Activated T-cell treated with anti-CD3 and anti-CD28 coated beads, Interleukin-2, amount 50 U/mL, for 72 hours (primary cell): ENCODE measurements at regions not wholly inside any gene's neighbourhood (a gene's known extent, or its start where the extent isn't known, plus 50 kb on each side); places are given as distances from the start of the nearest gene placed in this dataset.
A peak's percentile ranks its signal among the peaks of the same experiment; 100 is the strongest.

Experiments used
- ATAC-seq, 2 donors: fragments of 150-1000 bp; cut with Tn5 transposase; replicated peaks in 1 of 2; 2 replicates each; pipeline ENCODE4 v1.10.0; 2021; ENCODE audit warnings: moderate library complexity in 2 of 2, mild to moderate bottlenecking in 1 of 2
- DNase-seq, 2 donors: peaks; one replicate each; pipeline ENCODE4 v3.0.0; 2021 to 2022; ENCODE audit warnings: mixed read lengths in 1 of 2
- H3K27ac Mint-ChIP-seq: one replicate; pipeline ENCODE4 v1.8.0; 2022; ENCODE audit warnings: mild to moderate bottlenecking, moderate library complexity, mixed read lengths
- H3K27me3 Mint-ChIP-seq: one replicate; pipeline ENCODE4 v1.8.0; 2022; ENCODE audit warnings: low read depth, mixed read lengths
- H3K36me3 Mint-ChIP-seq, 2 donors: one replicate each; pipeline ENCODE4 v1.8.0; 2022; ENCODE audit warnings: mixed read lengths in 2 of 2, mild to moderate bottlenecking in 1 of 2; ENCODE audit not compliant: insufficient read depth in 2 of 2
- H3K4me1 Mint-ChIP-seq: one replicate; pipeline ENCODE4 v1.8.0; 2022; ENCODE audit warnings: low read depth, mixed read lengths
- H3K4me3 Mint-ChIP-seq, 2 donors: one replicate each; pipeline ENCODE4 v1.8.0; 2022; ENCODE audit warnings: mild to moderate bottlenecking in 2 of 2, mixed read lengths in 2 of 2, moderate library complexity in 2 of 2
- H3K9me3 Mint-ChIP-seq, 2 donors: one replicate each; pipeline ENCODE4 v1.8.0; 2022; ENCODE audit warnings: mixed read lengths in 2 of 2

DNA sequence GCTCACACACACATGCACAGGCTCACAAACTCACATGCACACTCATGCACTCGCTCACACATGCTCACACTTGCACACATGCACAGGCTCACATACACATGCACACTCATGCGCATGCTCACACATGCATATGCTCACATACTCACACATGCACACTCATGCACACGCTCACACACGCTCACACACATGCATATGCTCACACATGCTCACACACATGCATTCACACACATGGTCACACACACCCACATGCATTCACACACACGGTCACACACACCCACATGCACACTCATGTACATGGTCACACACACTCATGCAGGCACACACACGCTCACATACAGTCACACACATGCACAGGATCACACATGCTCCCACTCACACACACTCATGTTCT, 132.8 kb upstream of the SMAD3 start:
- Mint-ChIP-seq H3K4me3 (no peak overlapping the region), H3K4me1 (peaks cover 6% of the 10 kb centered on the region), H3K27ac (no peak overlapping the region), H3K9me3 (peaks cover 7 to 9% of the 10 kb centered on the region in 2 donors), H3K27me3 (peaks cover 12% of the 10 kb centered on the region), H3K36me3 (peaks cover 9 to 12% of the 10 kb centered on the region in 2 donors)
- ATAC-seq: no peak
- no peak for DNase-seq

DNA sequence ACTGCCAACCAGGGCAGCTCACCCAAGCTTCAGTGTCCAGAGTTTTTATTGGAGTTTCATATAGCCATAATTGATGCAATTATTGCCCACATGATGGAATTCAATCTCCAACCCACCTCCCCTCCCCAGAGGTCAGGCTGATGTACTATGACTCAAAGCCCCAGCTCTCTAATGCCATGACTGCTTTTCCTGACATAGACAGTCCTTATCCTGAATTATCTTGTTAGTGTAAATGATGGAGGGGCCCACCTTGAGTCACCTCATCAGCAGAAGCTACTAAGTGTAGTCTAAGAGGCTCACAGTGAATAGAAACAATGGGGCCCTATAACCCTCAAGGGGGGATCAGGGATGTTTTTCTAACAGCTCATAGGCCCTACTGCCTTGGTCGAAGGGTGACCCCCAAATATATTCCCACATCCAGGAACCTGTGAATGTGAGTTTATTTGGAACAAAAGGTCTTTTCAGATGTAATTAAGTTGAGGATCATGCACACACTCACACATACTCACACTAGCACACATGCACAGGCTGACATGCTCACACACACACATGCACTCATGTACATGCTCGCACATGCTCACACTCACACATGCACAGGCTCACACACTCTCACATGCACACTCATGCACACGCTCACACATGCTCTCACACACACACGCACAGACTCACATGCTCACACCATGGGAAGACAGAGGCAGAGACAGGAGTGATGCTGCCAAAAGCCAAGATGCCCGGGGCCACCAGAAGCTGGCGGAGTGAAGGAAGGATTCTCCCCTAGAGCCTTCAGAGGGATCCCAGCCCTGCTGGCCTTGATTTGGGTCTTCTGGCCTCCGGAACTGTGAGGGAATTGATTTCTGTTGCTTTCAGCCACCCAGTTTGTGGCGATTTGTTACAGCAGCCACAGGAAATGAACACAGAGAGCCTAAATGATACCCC, 131.2 kb upstream of the SMAD3 start:
- Mint-ChIP-seq H3K36me3 (peaks cover 11 to 12% of the 10 kb centered on the region in 2 donors), H3K27ac (no peak overlapping the region), H3K9me3 (peaks cover 7 to 9% of the 10 kb centered on the region in 2 donors), H3K4me3 (no peak overlapping the region), H3K27me3 (peaks cover 12% of the 10 kb centered on the region), H3K4me1 (peaks cover 10% of the 10 kb centered on the region)
- no peak for ATAC-seq
- no peak for DNase-seq

DNA sequence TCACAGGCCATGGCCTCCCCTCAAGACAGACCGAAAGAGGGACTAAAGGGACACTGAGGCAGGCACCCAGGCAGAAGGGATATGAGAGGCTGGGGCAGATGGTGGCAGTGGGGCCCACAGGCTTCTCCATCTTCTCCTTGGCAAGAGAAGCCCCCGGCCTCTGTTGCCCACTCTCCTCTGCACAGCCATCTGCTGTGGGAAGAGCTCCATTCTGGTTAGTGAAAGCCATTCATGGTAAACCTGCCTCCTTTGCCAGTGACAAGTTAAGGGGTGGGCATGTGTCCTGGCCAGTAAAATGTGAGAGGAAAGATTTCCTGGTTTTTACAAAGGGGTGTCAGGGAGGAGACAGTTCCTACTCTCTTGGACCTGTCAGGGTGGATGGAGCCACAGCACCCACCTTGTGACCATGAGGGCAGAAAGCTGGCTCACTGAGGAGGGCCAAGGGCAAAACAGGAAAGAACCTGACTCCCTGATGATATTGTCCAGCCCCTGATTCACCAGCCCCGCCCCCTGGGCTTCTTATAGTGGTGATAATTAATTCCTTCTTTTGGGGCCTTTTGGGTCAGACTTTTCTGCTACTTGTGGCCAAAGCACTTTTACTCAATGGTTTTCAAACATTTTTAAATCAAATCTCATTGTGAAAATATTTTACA, 130.4 kb upstream of the SMAD3 start:
- H3K27ac Mint-ChIP-seq: no peak overlapping the region

GRCh38 chr15:66935688-66936087, 129.7 kb upstream of the SMAD3 start:
- H3K36me3 Mint-ChIP-seq: peaks cover 11 to 12% of the 10 kb centered on the region in 2 donors
- ATAC-seq: no peak
- no peak overlapping the region for H3K4me3 Mint-ChIP-seq
- peaks cover 7 to 9% of the 10 kb centered on the region in 2 donors for H3K9me3 Mint-ChIP-seq
- DNase-seq: no peak
- peaks cover 23% of the 10 kb centered on the region for H3K4me1 Mint-ChIP-seq
- H3K27me3 Mint-ChIP-seq: peaks cover 18% of the 10 kb centered on the region
- no peak overlapping the region for H3K27ac Mint-ChIP-seq

More for the DNA sequence above, 130.4 kb upstream of the SMAD3 start:
- Mint-ChIP-seq H3K27me3 (peaks cover 12% of the 10 kb centered on the region), H3K4me3 (no peak overlapping the region), H3K4me1 (peaks cover 16% of the 10 kb centered on the region), H3K9me3 (peaks cover 7 to 9% of the 10 kb centered on the region in 2 donors), H3K36me3 (peaks cover 11 to 12% of the 10 kb centered on the region in 2 donors)
- DNase-seq (no peak), ATAC-seq (no peak)

DNA sequence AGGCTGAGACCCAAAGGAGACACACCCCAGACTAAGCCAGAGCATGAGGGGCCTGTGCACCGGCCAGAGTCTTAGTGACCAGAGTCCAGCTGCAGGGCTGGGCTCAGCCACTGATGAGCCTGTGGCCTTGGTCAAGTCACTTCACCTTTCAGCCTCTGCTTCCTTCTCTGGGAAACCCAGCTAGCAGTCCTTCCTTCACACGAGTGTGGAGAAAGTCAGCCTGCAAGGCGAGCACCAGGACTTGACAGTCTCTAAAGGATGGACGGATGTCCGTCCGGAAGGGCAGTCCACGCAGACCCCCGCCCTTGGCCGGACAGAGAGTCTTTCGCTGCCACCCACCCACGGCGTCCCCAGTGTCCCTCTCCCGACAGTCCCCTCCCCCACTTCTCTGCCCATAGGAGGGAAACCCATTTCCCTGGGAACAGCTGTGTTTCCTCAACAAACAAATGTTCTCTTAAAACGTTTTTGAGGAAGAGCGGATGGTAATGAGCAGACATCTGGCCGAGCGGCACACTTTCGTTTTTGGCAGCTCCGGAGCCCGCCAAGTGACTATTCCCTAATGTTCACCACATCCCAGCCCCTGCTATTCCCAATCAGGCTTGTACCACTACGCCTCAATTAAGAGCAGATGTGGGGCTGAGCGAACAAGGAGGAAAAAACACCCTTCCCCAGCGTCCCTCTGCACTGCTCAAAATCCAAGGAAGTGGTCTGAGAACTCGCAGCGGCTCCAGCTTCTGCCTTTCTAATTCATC, 129.1 kb upstream of the SMAD3 start:
- Mint-ChIP-seq H3K27ac (no peak overlapping the region), H3K4me3 (no peak overlapping the region)
- no peak for ATAC-seq

DNA sequence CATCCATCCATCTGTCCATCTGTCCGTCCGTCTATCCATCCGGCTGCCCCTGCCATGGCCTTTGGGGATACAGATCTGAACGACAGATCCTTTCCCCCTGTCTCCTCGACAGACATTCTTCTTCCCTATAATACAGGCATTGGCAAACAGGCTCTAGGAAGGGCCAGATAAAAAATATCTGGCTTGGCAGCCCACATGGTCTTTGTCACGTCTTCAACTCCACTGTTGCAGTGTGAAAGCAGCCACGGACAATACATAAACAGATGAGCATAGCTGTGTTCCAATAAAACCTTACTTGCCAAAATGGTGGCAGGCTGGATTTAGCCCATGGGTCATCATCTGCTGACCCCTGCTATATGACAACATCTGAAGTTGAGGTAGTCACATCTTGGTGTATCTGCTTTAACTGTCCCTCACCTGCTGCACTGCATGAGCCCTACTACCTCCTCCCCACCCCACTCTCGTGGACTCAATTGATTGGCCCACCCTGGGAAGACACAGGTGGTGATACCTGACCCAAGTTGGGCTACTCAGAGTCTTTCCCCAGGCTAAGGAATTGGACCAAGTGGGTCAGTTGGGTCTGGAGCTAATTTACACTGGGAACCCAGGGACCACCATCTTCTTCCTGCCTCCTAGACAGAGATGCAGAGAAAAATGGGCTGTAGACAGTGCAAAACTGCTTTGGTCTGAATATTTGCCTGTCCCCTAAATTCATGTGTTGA, 128.4 kb upstream of the SMAD3 start:
- Mint-ChIP-seq H3K4me3 (no peak overlapping the region), H3K27me3 (peaks cover 25% of the 10 kb centered on the region), H3K4me1 (peaks cover 32% of the 10 kb centered on the region), H3K27ac (no peak overlapping the region), H3K36me3 (peaks cover 11 to 12% of the 10 kb centered on the region in 2 donors), H3K9me3 (peaks cover 7 to 9% of the 10 kb centered on the region in 2 donors)
- no peak for DNase-seq
- no peak for ATAC-seq

More for the DNA sequence above, 129.1 kb upstream of the SMAD3 start:
- peaks cover 29% of the 10 kb centered on the region for H3K4me1 Mint-ChIP-seq
- H3K9me3 Mint-ChIP-seq: peaks cover 7 to 9% of the 10 kb centered on the region in 2 donors
- H3K36me3 Mint-ChIP-seq: peaks cover 11 to 12% of the 10 kb centered on the region in 2 donors
- H3K27me3 Mint-ChIP-seq: peaks cover 24% of the 10 kb centered on the region
- DNase-seq: no peak

- ATAC-seq: no peak
- H3K27me3 Mint-ChIP-seq: peaks cover 23% of the 10 kb centered on the region
Observed at GRCh38 chr15:66937588-66937987, 127.8 kb upstream of the SMAD3 start.

DNA sequence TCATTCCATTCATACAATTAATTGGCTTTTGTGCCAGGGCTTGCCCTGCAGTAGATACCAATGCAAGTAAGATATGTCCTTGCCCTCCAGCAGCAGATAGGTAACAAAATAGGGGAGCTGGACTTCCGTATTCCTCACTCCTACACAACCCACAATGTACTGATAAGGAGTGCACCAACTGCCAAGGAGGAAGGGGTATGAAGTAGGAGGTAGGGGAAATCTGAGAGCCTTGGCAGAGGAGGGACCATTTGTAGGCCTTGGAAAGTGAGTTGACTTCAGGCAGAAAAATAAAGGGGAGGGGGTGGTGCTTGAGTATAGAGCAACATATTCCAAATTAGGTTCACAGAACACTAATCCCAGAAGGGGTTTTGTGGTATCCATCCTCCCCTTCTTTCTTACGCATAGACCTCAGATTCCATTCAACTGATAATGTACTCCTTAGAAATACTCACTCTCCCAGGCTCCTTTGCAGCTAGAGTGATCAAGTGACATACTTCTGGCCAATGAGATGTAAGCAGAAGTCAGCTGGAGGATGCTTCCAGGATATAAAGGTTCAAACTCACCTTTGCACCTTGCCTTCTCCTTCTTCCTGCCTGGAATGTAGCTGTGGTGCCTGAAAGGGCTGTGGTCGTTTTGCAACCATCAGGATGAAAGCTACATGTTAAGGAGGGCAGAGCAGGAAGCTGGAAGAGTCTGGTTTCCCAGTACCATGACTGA, 127.1 kb upstream of the SMAD3 start:
- Mint-ChIP-seq H3K4me3 (no peak overlapping the region), H3K9me3 (peaks cover 3% of the 10 kb centered on the region in 2 donors), H3K36me3 (peaks cover 5 to 9% of the 10 kb centered on the region in 2 donors), H3K4me1 (peaks cover 32% of the 10 kb centered on the region), H3K27me3 (peaks cover 20% of the 10 kb centered on the region), H3K27ac (no peak overlapping the region)
- ATAC-seq: no peak
- DNase-seq: no peak

More at GRCh38 chr15:66937588-66937987, 127.8 kb upstream of the SMAD3 start:
- no peak overlapping the region for H3K27ac Mint-ChIP-seq
- peaks cover 8 to 12% of the 10 kb centered on the region in 2 donors for H3K36me3 Mint-ChIP-seq
- H3K4me1 Mint-ChIP-seq: peaks cover 32% of the 10 kb centered on the region
- H3K4me3 Mint-ChIP-seq: no peak overlapping the region
- H3K9me3 Mint-ChIP-seq: peaks cover 7% of the 10 kb centered on the region in 2 donors
- DNase-seq: no peak

GRCh38 chr15:66939016-66939415, 126.4 kb upstream of the SMAD3 start:
- DNase-seq: no peak
- no peak for ATAC-seq
- H3K27me3 Mint-ChIP-seq: peaks cover 20% of the 10 kb centered on the region
- peaks cover 32% of the 10 kb centered on the region for H3K4me1 Mint-ChIP-seq
- no peak overlapping the region for H3K4me3 Mint-ChIP-seq
- H3K36me3 Mint-ChIP-seq: peaks cover 5 to 9% of the 10 kb centered on the region in 2 donors
- peaks cover 3% of the 10 kb centered on the region in 2 donors for H3K9me3 Mint-ChIP-seq
- H3K27ac Mint-ChIP-seq: no peak overlapping the region

DNA sequence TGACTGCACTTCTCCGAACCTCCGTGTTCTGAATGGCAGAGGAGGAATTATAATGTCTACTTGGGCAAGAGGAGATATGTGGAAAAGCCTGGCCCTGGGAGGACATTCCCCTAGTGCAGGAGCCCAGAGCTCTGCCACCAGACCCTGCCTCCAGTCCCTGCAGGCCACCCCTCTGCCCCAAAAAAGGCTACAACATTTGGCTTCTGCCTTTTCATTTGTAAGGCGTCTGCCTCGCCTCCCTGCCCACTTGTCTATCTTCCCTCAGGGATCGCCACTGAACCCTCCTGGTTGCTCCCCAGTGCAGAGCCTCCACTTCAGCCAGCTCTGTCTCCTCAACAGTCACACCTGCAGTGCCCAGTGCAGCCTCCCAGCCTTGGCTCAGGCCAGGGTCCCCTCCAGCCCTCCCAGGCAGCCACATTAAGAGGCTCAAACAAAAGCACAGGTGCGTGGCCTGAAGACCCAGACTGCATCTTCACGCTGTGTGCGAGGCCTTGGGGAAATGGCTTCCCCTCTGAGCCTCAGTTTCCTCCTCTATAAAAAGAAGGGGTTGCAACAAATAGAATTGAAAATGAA, 125.9 kb upstream of the SMAD3 start:
- Mint-ChIP-seq H3K27me3 (peaks cover 20% of the 10 kb centered on the region), H3K36me3 (peaks cover 2 to 6% of the 10 kb centered on the region in 2 donors), H3K9me3 (no peaks in the 10 kb centered on the region), H3K4me1 (peaks cover 32% of the 10 kb centered on the region), H3K4me3 (no peak overlapping the region), H3K27ac (no peak overlapping the region)
- ATAC-seq (no peak), DNase-seq (no peak)

- no peaks in the 10 kb centered on the region for H3K9me3 Mint-ChIP-seq
- H3K27me3 Mint-ChIP-seq: peaks cover 20% of the 10 kb centered on the region
- no peak overlapping the region for H3K27ac Mint-ChIP-seq
- peak; percentile 19 to 45 for DNase-seq
- H3K4me3 Mint-ChIP-seq: peak overlapping the region in 1 of 2 donors; percentile 22
- ATAC-seq: peak; percentile 86 to 92
- H3K36me3 Mint-ChIP-seq: peaks cover 2 to 4% of the 10 kb centered on the region in 2 donors
- peaks cover 32% of the 10 kb centered on the region for H3K4me1 Mint-ChIP-seq
Observed at GRCh38 chr15:66940368-66940767, 125.0 kb upstream of the SMAD3 start.
